ENCODE measurements at regions not wholly inside any gene's neighbourhood (a gene's known extent, or its start where the extent isn't known, plus 50 kb on each side); places are given as distances from the start of the nearest gene placed in this dataset.
A peak's percentile ranks its signal among the peaks of the same experiment; 100 is the strongest.

DNA sequence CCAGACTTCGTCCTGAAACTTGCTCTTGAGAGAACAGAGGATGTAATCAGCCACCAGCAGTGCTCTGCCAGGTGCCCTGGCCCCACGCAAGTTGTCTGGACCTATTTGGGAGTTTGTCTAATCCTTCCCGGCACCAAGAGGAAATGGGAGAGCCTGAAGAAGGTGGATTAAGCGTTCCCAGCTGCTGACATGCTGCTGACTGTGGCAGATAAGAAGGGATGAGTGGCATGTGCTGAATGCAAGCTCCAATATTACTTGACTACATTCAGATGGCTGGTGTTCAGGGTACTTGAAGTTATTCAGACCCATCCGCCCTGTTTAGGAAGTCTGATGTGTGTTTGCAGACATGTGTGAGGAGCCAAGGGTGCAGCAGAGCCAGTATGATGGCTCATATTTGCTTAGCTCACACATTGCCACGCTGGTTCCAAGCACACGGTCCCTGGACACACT is 440.6 kb upstream of the CCDC196 start:
- peak; percentile 68 for DNase-seq
- Histone ChIP-seq H3K36me3 (ENCODE audit: control insufficient read depth, insufficient read depth, low read length) (no peaks in the 10 kb centered on the region), H3K27me3 (ENCODE audit: control insufficient read depth, insufficient read depth, low read length, poor library complexity, severe bottlenecking) (no peaks in the 10 kb centered on the region), H3K27ac (ENCODE audit: low read depth, low read length) (no peak overlapping the region), H3K4me1 (ENCODE audit: control insufficient read depth, insufficient read depth, low read length) (peaks cover 8% of the 10 kb centered on the region), H3K4me3 (ENCODE audit: low read length) (no peak overlapping the region), H3K9ac (ENCODE audit: extremely low read depth, low read length, poor library complexity, severe bottlenecking) (no peak overlapping the region), H3K9me3 (ENCODE audit: control insufficient read depth, low read length) (peaks cover 8% of the 10 kb centered on the region)
- Mint-ChIP-seq H3K4me1 (peaks cover 17% of the 10 kb centered on the region), H3K36me3 (ENCODE audit: low read depth) (no peaks in the 10 kb centered on the region), H3K4me3 (no peak overlapping the region), H3K27ac (no peak overlapping the region), H3K27me3 (ENCODE audit: insufficient read depth) (peaks cover 1% of the 10 kb centered on the region), H3K9me3 (no peaks in the 10 kb centered on the region)
- TF ChIP-seq, protein P1, sequence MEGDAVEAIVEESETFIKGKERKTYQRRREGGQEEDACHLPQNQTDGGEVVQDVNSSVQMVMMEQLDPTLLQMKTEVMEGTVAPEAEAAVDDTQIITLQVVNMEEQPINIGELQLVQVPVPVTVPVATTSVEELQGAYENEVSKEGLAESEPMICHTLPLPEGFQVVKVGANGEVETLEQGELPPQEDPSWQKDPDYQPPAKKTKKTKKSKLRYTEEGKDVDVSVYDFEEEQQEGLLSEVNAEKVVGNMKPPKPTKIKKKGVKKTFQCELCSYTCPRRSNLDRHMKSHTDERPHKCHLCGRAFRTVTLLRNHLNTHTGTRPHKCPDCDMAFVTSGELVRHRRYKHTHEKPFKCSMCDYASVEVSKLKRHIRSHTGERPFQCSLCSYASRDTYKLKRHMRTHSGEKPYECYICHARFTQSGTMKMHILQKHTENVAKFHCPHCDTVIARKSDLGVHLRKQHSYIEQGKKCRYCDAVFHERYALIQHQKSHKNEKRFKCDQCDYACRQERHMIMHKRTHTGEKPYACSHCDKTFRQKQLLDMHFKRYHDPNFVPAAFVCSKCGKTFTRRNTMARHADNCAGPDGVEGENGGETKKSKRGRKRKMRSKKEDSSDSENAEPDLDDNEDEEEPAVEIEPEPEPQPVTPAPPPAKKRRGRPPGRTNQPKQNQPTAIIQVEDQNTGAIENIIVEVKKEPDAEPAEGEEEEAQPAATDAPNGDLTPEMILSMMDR (conservative IDR thresholded peaks at IDR 0.05) = no peak
- whole genome bisulfite sequencing, 2 experiments (ENCODE audit: insufficient coverage in 1 of 2, insufficient read length in 1 of 2) = 72 to 80% methylated on average over 4 to 7 of the region's 7 CpGs

DNA sequence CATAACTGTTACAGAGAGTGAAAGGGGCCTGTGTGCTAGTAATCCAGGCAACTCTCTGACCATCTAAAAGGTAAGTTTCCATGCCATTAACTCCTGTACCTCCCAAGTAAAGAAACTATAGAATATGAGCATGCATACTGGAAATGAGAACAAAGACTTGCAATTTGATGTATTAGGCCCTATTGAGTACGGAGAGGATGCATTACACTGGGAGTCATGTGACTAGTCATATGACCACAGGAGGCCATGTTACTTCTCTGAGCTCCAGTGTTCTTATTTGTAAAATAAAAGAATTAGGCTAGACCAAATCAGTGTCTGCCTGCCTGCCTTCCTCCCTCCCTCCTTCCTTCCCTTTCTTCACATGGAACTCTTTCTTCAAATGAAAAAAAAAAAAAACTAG is 440.1 kb upstream of the CCDC196 start:
- H3K27ac Mint-ChIP-seq = no peak overlapping the region
- no peak overlapping the region for H3K27ac ChIP-seq (ENCODE audit: low read depth, low read length)
- peaks cover 8% of the 10 kb centered on the region for H3K9me3 ChIP-seq (ENCODE audit: control insufficient read depth, low read length)
- no peaks in the 10 kb centered on the region for H3K36me3 Mint-ChIP-seq (ENCODE audit: low read depth)
- H3K9me3 Mint-ChIP-seq = no peaks in the 10 kb centered on the region
- TF ChIP-seq, protein P1 (conservative IDR thresholded peaks at IDR 0.05) = no peak
- H3K27me3 ChIP-seq (ENCODE audit: control insufficient read depth, insufficient read depth, low read length, poor library complexity, severe bottlenecking) = no peaks in the 10 kb centered on the region
- H3K27me3 Mint-ChIP-seq (ENCODE audit: insufficient read depth) = peaks cover 1% of the 10 kb centered on the region
- DNase-seq = no peak
- H3K9ac ChIP-seq (ENCODE audit: extremely low read depth, low read length, poor library complexity, severe bottlenecking) = no peak overlapping the region
- H3K4me3 ChIP-seq (ENCODE audit: low read length) = peak overlapping the region; percentile 36
- peaks cover 17% of the 10 kb centered on the region for H3K4me1 Mint-ChIP-seq
- 58 to 63% methylated on average over 1 of the region's 1 CpG for WGBS, 2 experiments (ENCODE audit: insufficient coverage in 1 of 2, insufficient read length in 1 of 2)
- no peaks in the 10 kb centered on the region for H3K36me3 ChIP-seq (ENCODE audit: control insufficient read depth, insufficient read depth, low read length)
- H3K4me3 Mint-ChIP-seq = no peak overlapping the region
- H3K4me1 ChIP-seq (ENCODE audit: control insufficient read depth, insufficient read depth, low read length) = peaks cover 8% of the 10 kb centered on the region

DNA sequence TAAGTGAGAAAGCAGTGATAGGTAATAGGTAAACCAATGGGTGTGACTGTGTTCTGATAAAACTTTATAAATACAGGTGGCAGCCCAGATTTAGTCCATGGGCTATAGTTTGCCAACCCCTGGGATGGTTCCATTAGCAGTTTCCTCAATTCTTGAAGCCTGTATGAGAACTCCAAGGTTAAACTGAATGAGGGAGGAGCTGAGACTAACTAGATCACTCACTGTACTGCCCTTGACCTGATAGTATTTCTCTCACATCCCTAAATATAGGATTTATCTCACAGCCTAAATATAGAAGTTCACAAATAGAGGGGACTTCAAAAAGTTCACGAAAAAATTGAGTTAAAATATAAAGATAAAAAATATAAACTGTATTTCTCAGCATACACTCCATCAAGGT is 439.6 kb upstream of the CCDC196 start:
- H3K27ac Mint-ChIP-seq = no peak overlapping the region
- H3K9ac ChIP-seq (ENCODE audit: extremely low read depth, low read length, poor library complexity, severe bottlenecking) = no peak overlapping the region

More for the DNA sequence above, 439.6 kb upstream of the CCDC196 start:
- Histone ChIP-seq H3K27ac (ENCODE audit: low read depth, low read length) (no peak overlapping the region), H3K9me3 (ENCODE audit: control insufficient read depth, low read length) (peaks cover 8% of the 10 kb centered on the region), H3K36me3 (ENCODE audit: control insufficient read depth, insufficient read depth, low read length) (no peaks in the 10 kb centered on the region), H3K4me1 (ENCODE audit: control insufficient read depth, insufficient read depth, low read length) (peaks cover 8% of the 10 kb centered on the region), H3K4me3 (ENCODE audit: low read length) (peak overlapping the region; percentile 36), H3K27me3 (ENCODE audit: control insufficient read depth, insufficient read depth, low read length, poor library complexity, severe bottlenecking) (no peaks in the 10 kb centered on the region)
- Mint-ChIP-seq H3K36me3 (ENCODE audit: low read depth) (no peaks in the 10 kb centered on the region), H3K9me3 (no peaks in the 10 kb centered on the region), H3K27me3 (ENCODE audit: insufficient read depth) (peaks cover 1% of the 10 kb centered on the region), H3K4me3 (no peak overlapping the region), H3K4me1 (peaks cover 14% of the 10 kb centered on the region)
- TF ChIP-seq, protein P1 (conservative IDR thresholded peaks at IDR 0.05) = no peak
- no peak for DNase-seq
- no CpG with 5 or more reads among the region's 1 CpG for WGBS, 2 experiments (ENCODE audit: insufficient coverage in 1 of 2, insufficient read length in 1 of 2)

Measured in endodermal cell (in vitro differentiated cells).